ENCODE measurements at regions not wholly inside any gene's neighbourhood (a gene's known extent, or its start where the extent isn't known, plus 50 kb on each side); places are given as distances from the start of the nearest gene placed in this dataset.
A peak's percentile ranks its signal among the peaks of the same experiment; 100 is the strongest.

GRCh38 chrX:114101081-114101480 is 482.8 kb upstream of the HTR2C start:
- no peak overlapping the region for H3K4me3 ChIP-seq (ENCODE audit: low read depth, low read length)
- no peak for DNase-seq (ENCODE audit: low read depth)
- TF ChIP-seq, protein P1, sequence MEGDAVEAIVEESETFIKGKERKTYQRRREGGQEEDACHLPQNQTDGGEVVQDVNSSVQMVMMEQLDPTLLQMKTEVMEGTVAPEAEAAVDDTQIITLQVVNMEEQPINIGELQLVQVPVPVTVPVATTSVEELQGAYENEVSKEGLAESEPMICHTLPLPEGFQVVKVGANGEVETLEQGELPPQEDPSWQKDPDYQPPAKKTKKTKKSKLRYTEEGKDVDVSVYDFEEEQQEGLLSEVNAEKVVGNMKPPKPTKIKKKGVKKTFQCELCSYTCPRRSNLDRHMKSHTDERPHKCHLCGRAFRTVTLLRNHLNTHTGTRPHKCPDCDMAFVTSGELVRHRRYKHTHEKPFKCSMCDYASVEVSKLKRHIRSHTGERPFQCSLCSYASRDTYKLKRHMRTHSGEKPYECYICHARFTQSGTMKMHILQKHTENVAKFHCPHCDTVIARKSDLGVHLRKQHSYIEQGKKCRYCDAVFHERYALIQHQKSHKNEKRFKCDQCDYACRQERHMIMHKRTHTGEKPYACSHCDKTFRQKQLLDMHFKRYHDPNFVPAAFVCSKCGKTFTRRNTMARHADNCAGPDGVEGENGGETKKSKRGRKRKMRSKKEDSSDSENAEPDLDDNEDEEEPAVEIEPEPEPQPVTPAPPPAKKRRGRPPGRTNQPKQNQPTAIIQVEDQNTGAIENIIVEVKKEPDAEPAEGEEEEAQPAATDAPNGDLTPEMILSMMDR (IDR thresholded peaks at IDR 0.05; ENCODE audit: insufficient read depth, low read depth, low read length), result no peak

DNA sequence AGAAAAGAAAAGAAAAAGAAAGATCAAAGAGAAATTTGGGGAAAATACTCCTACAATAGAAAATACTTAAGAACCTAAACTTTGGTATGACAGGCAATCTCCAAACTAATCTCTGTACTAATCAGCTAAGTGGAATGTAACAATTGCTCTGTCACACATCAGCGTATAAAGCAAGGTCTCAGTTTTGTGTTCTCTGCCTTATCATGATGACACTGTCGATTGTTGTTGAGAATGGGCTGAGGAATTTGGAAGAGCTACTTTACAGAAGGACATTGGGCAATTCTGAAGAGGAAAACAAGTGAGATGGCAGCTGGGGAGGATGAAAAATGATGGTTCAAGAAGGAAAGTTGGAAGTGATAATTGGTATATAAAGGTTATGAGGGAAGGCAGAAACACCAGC is 486.0 kb upstream of the HTR2C start:
- no peak overlapping the region for H3K4me3 ChIP-seq (ENCODE audit: low read depth, low read length)
- TF ChIP-seq, protein P1 (IDR thresholded peaks at IDR 0.05; ENCODE audit: insufficient read depth, low read depth, low read length), result no peak

GRCh38 chrX:114097427-114097826 is 486.5 kb upstream of the HTR2C start:
- TF ChIP-seq, protein P1 (IDR thresholded peaks at IDR 0.05; ENCODE audit: insufficient read depth, low read depth, low read length), result no peak
- no peak overlapping the region for H3K4me3 ChIP-seq (ENCODE audit: low read depth, low read length)
- DNase-seq (ENCODE audit: low read depth), result no peak

More for the DNA sequence above, 486.0 kb upstream of the HTR2C start:
- no peak for DNase-seq (ENCODE audit: low read depth)

DNA sequence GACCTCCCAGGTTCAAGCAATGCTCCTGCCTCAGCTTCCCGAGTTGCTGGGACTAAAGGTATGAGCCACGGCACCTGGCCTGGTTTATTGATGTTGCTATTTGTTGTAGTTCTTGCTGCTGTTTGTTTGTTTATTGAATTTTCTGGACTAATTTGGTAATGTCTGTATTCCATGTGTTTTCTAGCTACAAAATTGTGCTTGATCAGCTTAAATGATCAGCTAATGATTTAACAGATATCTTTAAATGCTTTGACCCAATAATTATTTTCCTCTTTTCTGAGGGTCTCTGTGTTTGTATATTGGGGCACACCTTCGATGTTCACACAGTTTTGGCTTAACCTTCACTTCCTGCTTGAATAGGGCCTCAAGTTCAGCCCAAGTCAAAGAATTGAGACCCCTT is 488.1 kb upstream of the HTR2C start:
- DNase-seq (ENCODE audit: low read depth), result no peak
- TF ChIP-seq, protein P1 (IDR thresholded peaks at IDR 0.05; ENCODE audit: insufficient read depth, low read depth, low read length), result no peak
- H3K4me3 ChIP-seq (ENCODE audit: low read depth, low read length), result no peak overlapping the region

DNA sequence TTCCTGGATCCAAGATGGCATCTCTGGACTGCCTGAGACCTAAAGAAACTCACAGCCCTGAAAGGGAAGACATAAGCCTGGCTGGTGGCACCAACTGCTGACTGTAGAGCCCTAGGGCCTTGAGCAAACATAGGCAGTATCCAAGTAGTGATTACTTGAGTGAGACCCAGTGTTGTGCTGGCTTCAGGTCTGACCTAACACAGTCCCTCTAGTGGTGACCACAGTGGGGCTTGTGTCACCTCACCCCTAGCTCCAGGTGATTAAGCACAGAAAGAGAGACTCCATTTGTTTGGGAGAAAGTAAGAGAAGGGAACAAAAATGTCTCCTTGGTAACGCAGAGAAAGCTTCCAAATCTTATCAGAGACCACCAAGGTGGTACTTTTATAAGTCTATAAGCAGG is 496.3 kb upstream of the HTR2C start:
- DNase-seq (ENCODE audit: low read depth), result no peak
- TF ChIP-seq, protein P1 (IDR thresholded peaks at IDR 0.05; ENCODE audit: insufficient read depth, low read depth, low read length), result no peak

DNA sequence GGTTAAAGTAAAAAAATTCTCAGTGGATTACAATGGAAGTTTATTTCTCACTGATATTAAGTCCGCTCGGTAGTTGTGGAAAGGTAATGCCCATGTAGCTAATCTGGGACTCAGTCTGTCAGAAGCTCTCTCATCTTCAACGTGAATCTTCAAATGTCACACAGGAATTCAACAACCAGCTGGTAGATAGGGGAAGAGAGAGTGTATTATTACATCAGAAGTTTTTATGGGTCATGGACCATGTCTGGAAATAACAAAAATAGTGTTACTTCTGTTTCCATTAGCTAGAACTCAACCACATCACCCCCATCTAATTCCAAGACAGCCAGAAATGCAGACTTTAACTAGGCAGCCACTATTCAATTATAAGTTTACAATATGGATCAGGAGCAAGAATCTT is 506.1 kb upstream of the HTR2C start:
- TF ChIP-seq, protein P1 (IDR thresholded peaks at IDR 0.05; ENCODE audit: insufficient read depth, low read depth, low read length), result no peak
- no peak overlapping the region for H3K4me3 ChIP-seq (ENCODE audit: low read depth, low read length)
- no peak for DNase-seq (ENCODE audit: low read depth)

More for the DNA sequence above, 496.3 kb upstream of the HTR2C start:
- no peak overlapping the region for H3K4me3 ChIP-seq (ENCODE audit: low read depth, low read length)

- DNase-seq (ENCODE audit: low read depth), result peak; percentile 0
- TF ChIP-seq, protein P1 (IDR thresholded peaks at IDR 0.05; ENCODE audit: insufficient read depth, low read depth, low read length), result peak; percentile 26
- H3K4me3 ChIP-seq (ENCODE audit: low read depth, low read length), result no peak overlapping the region
Measured at GRCh38 chrX:114075073-114075673, 508.7 kb upstream of the HTR2C start.
